ENCODE measurements at regions not wholly inside any gene's neighbourhood (a gene's known extent, or its start where the extent isn't known, plus 50 kb on each side); places are given as distances from the start of the nearest gene placed in this dataset.
"Not testable (repeated sequence)": the region's sequence is repeated elsewhere in the genome, so short reads cannot be mapped to it uniquely, and the experiment has no call there.

- no peak for TF ChIP-seq SMAD4 (CRISPR knock-in tag; IDR thresholded peaks at IDR 0.05)
- no peak for TF ChIP-seq ZNF121 (CRISPR knock-in tag; IDR thresholded peaks at IDR 0.05)
- TF ChIP-seq MLX (CRISPR knock-in tag; IDR thresholded peaks at IDR 0.05) = no peak
- no peak for TF ChIP-seq ZNF396 (CRISPR knock-in tag; IDR thresholded peaks at IDR 0.05; ENCODE audit: borderline replicate concordance)
- TF ChIP-seq NR2C2 (CRISPR knock-in tag; IDR thresholded peaks at IDR 0.05) = no peak
- TF ChIP-seq SMAD3 (CRISPR knock-in tag; IDR thresholded peaks at IDR 0.05; ENCODE audit: borderline replicate concordance) = no peak
- no peak for TF ChIP-seq ZNF263 (CRISPR knock-in tag; IDR thresholded peaks at IDR 0.05; ENCODE audit: low read depth)
Measured at GRCh38 chr3:17865631-17866030, 123.2 kb upstream of the TBC1D5 start (continued).

DNA sequence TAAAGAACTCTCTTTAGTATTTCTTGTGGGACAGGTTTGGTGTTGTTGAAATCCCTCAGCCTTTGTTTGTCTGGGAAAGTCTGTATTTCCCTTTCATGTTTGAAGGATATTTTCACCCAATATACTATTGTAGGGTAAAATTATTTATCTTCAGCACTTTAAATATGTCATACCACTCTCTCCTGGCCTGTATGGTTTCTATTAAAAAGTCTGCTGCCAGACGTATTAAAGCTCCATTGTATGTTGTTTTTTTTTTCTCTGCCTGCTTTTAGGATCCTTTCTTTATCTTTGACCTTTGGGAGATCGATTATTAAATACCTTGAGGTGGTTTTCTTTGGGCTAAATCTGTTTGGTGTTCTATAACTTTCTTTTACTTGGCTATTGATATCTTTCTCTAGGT, 119.0 kb upstream of the TBC1D5 start:
- no peak for DNase-seq (ENCODE audit: low spot score)
- H3K4me1 Mint-ChIP-seq = peaks cover 26% of the 10 kb centered on the region
- H3K27me3 Mint-ChIP-seq (ENCODE audit: low read depth) = no peaks in the 10 kb centered on the region
- peaks cover 30% of the 10 kb centered on the region for H3K36me3 Mint-ChIP-seq
- ChIA-PET CTCF (interaction anchor here (0.7 to 1.3 kb wide), 2 partner anchors 21 to 76 kb away, joined by 4 to 5 read pairs; no protein-coding TSS in a partner anchor), POLR2A (interaction anchor here (0.7 kb wide), 2 partner anchors 404 to 1266 kb away, joined by 3 to 4 read pairs; no protein-coding TSS in a partner anchor)
- peaks cover 17% of the 10 kb centered on the region for H3K9me3 Mint-ChIP-seq
- ATAC-seq = no peak
- H3K27ac Mint-ChIP-seq = peak overlapping the region; percentile 87
- peak overlapping the region; percentile 73 for H3K4me3 Mint-ChIP-seq
- TF ChIP-seq, protein P1, sequence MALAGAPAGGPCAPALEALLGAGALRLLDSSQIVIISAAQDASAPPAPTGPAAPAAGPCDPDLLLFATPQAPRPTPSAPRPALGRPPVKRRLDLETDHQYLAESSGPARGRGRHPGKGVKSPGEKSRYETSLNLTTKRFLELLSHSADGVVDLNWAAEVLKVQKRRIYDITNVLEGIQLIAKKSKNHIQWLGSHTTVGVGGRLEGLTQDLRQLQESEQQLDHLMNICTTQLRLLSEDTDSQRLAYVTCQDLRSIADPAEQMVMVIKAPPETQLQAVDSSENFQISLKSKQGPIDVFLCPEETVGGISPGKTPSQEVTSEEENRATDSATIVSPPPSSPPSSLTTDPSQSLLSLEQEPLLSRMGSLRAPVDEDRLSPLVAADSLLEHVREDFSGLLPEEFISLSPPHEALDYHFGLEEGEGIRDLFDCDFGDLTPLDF (CRISPR knock-in tag; IDR thresholded peaks at IDR 0.05) = no peak
- TF ChIP-seq ZNF317 (CRISPR knock-in tag; IDR thresholded peaks at IDR 0.05; ENCODE audit: borderline replicate concordance, low read depth) = peak; percentile 83

GRCh38 chr3:17860840-17861471, 118.5 kb upstream of the TBC1D5 start:
- Mint-ChIP-seq H3K27ac (peak overlapping the region; percentile 96), H3K36me3 (peaks cover 35% of the 10 kb centered on the region), H3K4me3 (peak overlapping the region; percentile 73), H3K9me3 (peaks cover 22% of the 10 kb centered on the region), H3K4me1 (peaks cover 26% of the 10 kb centered on the region)
- TF ChIP-seq FOXP4 (CRISPR knock-in tag; IDR thresholded peaks at IDR 0.05) = 0 out of 2 replicates have a peak, but pooled peaks have one; percentile 36
- TF ChIP-seq FOXK1 (CRISPR knock-in tag; IDR thresholded peaks at IDR 0.05) = peak; percentile 43; the same call in 1 of the 2 replicates
- peak; percentile 41; the same call in 1 of the 2 replicates for TF ChIP-seq FOXP1 (CRISPR knock-in tag; IDR thresholded peaks at IDR 0.05; ENCODE audit: borderline replicate concordance)
- TF ChIP-seq ZNF281 (CRISPR knock-in tag; IDR thresholded peaks at IDR 0.05) = peak; percentile 73; the same call in 1 of the 2 replicates
- ChIA-PET POLR2A (interaction anchor here (0.7 kb wide), 2 partner anchors 404 to 1266 kb away, joined by 3 to 4 read pairs; no protein-coding TSS in a partner anchor), CTCF (interaction anchor here (0.7 to 1.3 kb wide), 2 partner anchors 20 to 77 kb away, joined by 4 to 5 read pairs; no protein-coding TSS in a partner anchor)
- not testable (repeated sequence) for H3K27me3 Mint-ChIP-seq (ENCODE audit: low read depth); ATAC-seq
- peak; percentile 66 for DNase-seq (ENCODE audit: low spot score)

Measured in WTC11 (cell line).